AG04449 (cell line): ENCODE measurements at regions not wholly inside any gene's neighbourhood (a gene's known extent, or its start where the extent isn't known, plus 50 kb on each side); places are given as distances from the start of the nearest gene placed in this dataset.

Experiments
- CTCF ChIA-PET: fragments of 350-600 bp; formaldehyde crosslinking; extraction: SDS; loops from one replicate; lab custom pipeline; 2021; ENCODE audit warnings: antibody characterized with exemption; lab: Yijun Ruan, JAX
- POLR2A ChIA-PET: fragments of 400-600, 350-600 bp; formaldehyde crosslinking; extraction: SDS; loops from one replicate; lab custom pipeline; 2020; ENCODE audit warnings: antibody characterized with exemption, inconsistent platforms; lab: Yijun Ruan, JAX
- DNase-seq: peaks from one replicate; pipeline ENCODE4 v3.0.0-alpha.2; 2010; ENCODE audit warnings: low read depth, low spot score
- H3K4me3 ChIP-seq: 2 replicates; pipeline ENCODE4 v1.5.1; 2011; ENCODE audit warnings: low read depth, mild to moderate bottlenecking, control low read depth, low read length
- TF ChIP-seq, protein P1 (sequence below): IDR thresholded peaks from one replicate; pipeline ENCODE4 v1.5.1; 2011; ENCODE audit warnings: mild to moderate bottlenecking, moderate library complexity, low read length, control low read depth, inconsistent platforms; ENCODE audit not compliant: insufficient read depth; ENCODE audit errors: missing control alignments

DNA sequence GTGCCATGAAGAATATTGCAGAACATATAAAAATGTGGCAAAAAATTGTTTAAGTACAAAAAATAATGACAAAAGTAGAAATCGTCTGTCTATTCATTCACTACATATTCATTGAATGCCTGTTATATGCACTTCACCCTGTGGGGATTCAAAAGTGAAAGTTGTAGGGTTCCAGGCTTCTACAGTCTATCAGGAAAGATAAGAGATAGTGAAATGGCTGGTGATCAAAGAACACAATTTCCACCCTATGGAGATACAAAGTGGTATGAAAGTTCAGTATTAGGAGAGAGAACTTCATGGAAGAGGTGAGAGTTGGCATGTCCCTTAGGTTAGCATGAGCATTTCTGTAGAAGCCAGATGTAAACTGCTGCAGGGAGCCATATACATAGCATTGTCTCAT lies 127.0 kb upstream of the PMFBP1 start:
- no peak overlapping the region for H3K4me3 ChIP-seq
- DNase-seq, result no peak
- TF ChIP-seq, protein P1, sequence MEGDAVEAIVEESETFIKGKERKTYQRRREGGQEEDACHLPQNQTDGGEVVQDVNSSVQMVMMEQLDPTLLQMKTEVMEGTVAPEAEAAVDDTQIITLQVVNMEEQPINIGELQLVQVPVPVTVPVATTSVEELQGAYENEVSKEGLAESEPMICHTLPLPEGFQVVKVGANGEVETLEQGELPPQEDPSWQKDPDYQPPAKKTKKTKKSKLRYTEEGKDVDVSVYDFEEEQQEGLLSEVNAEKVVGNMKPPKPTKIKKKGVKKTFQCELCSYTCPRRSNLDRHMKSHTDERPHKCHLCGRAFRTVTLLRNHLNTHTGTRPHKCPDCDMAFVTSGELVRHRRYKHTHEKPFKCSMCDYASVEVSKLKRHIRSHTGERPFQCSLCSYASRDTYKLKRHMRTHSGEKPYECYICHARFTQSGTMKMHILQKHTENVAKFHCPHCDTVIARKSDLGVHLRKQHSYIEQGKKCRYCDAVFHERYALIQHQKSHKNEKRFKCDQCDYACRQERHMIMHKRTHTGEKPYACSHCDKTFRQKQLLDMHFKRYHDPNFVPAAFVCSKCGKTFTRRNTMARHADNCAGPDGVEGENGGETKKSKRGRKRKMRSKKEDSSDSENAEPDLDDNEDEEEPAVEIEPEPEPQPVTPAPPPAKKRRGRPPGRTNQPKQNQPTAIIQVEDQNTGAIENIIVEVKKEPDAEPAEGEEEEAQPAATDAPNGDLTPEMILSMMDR, result no peak
- POLR2A ChIA-PET, result no interaction called here
- CTCF ChIA-PET, result no interaction called here

GRCh38 chr16:72295914-72296313 lies 124.0 kb upstream of the PMFBP1 start:
- POLR2A ChIA-PET, result no interaction called here
- TF ChIP-seq, protein P1, result no peak
- CTCF ChIA-PET, result interaction anchor here (1.0 kb wide), 1 partner anchor 12 kb away, joined by 3 read pairs; no protein-coding TSS in a partner anchor
- no peak overlapping the region for H3K4me3 ChIP-seq
- no peak for DNase-seq

DNA sequence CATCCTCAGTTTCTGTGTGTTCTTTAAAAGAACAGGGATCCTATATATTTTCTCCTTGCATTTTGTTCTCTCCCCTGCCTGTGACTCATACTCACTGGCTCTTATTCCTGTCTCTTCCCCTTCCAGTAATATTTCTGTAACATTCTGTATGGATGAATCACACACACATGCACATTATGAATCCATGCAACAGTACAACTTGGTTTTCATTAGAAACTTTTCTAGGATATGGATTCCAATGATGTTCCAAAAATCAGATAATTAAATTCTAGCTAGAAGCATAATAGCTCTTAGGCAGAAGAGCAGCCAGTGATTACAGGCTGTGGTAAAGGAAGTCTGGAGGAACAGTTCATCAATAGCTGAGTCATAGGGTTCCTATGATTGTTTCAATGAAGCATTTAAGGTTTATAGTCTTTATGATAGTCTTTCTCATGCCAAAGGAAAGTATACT lies 119.6 kb upstream of the PMFBP1 start:
- POLR2A ChIA-PET, result interaction anchor here (0.9 to 1.2 kb wide), 5 partner anchors 20 to 202 kb away, joined by 3 to 15 read pairs (median 6); no protein-coding TSS in a partner anchor
- CTCF ChIA-PET, result interaction anchor here (0.9 to 1.8 kb wide), 4 partner anchors 10 to 108 kb away, joined by 3 to 5 read pairs (median 5); no protein-coding TSS in a partner anchor
- TF ChIP-seq, protein P1, result no peak
- H3K4me3 ChIP-seq, result no peak overlapping the region
- peak; percentile 92 for DNase-seq

- TF ChIP-seq, protein P1, result no peak
- ChIA-PET POLR2A (interaction anchor here (1.0 to 1.2 kb wide), 4 partner anchors 20 to 203 kb away, joined by 4 to 15 read pairs (median 6); no protein-coding TSS in a partner anchor), CTCF (no interaction called here)
- no peak overlapping the region for H3K4me3 ChIP-seq
- no peak for DNase-seq
These were observed 119.2 kb upstream of the PMFBP1 start for GRCh38 chr16:72291121-72291520.

DNA sequence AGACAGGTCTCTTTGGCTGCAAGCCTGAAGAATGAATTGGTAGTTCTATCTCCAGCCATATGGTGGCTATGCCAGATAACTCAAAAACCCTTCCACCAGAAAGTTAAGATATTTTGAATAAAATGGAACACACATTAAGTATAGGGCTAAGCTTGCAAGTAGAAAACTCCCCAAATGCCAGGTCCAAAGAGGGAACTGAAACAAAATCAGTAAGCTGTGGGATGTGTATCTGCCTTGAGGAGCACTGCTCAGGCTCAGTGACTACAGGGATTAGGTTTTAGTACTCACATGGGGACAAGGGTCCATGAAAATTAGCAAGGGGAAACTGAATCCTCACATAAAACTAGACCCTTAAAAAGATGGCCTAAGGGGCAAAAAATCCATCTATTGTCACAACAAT lies 115.7 kb upstream of the PMFBP1 start:
- no peak for DNase-seq
- TF ChIP-seq, protein P1, result no peak
- no peak overlapping the region for H3K4me3 ChIP-seq
- POLR2A ChIA-PET, result no interaction called here
- CTCF ChIA-PET, result no interaction called here

GRCh38 chr16:72286936-72287620 lies 115.1 kb upstream of the PMFBP1 start:
- CTCF ChIA-PET, result no interaction called here
- no peak overlapping the region for H3K4me3 ChIP-seq
- TF ChIP-seq, protein P1, result no peak
- POLR2A ChIA-PET, result no interaction called here
- DNase-seq, result no peak
